Neural cell (in vitro differentiated cells): ENCODE measurements at regions not wholly inside any gene's neighbourhood (a gene's known extent, or its start where the extent isn't known, plus 50 kb on each side); places are given as distances from the start of the nearest gene placed in this dataset.

Source experiments
- H2AFZ ChIP-seq: fragments of 200-600, 300-800 bp; sonication (generic), shearing (Covaris generic); 2 replicates; pipeline ENCODE4 v1.6.0; 2014; ENCODE audit warnings: low read depth, mild to moderate bottlenecking, antibody characterized with exemption, low read length, moderate library complexity
- H3F3A ChIP-seq: fragments of 200-600 bp; shearing (Covaris generic); 2 replicates; pipeline ENCODE4 v1.6.1; 2016; ENCODE audit warnings: mild to moderate bottlenecking, moderate library complexity, mixed read lengths, antibody characterized with exemption, low read length; ENCODE audit not compliant: insufficient read depth, poor library complexity, severe bottlenecking
- H3K27ac ChIP-seq: fragments of 200-600, 300-800 bp; sonication (generic), shearing (Covaris generic); 2 replicates; pipeline ENCODE4 v1.5.1; 2014; ENCODE audit warnings: mild to moderate bottlenecking, low read length, moderate library complexity
- H3K27me3 ChIP-seq: fragments of 300-800, 200-600 bp; sonication (generic), shearing (Covaris generic); 2 replicates; pipeline ENCODE4 v1.6.0; 2014; ENCODE audit warnings: mild to moderate bottlenecking, low read depth, low read length, moderate library complexity; ENCODE audit not compliant: insufficient read depth
- H3K36me3 ChIP-seq: fragments of 300-800, 200-600 bp; sonication (generic), shearing (Covaris generic); 2 replicates; pipeline ENCODE4 v1.5.1; 2014; ENCODE audit warnings: mild to moderate bottlenecking, antibody characterized with exemption, low read length, moderate library complexity; ENCODE audit not compliant: insufficient read depth
- H3K4me2 ChIP-seq: fragments of 300-800, 200-600 bp; sonication (generic), shearing (Covaris generic); 2 replicates; pipeline ENCODE4 v1.6.0; 2014; ENCODE audit warnings: mild to moderate bottlenecking, low read length
- H3K4me3 ChIP-seq: fragments of 300-800, 200-600 bp; sonication (generic), shearing (Covaris generic); 2 replicates; pipeline ENCODE4 v1.5.1; 2014; ENCODE audit warnings: mild to moderate bottlenecking, low read length, moderate library complexity
- H3K79me2 ChIP-seq: fragments of 200-600 bp; shearing (Covaris generic); replicated peaks from 2 replicates; pipeline ENCODE4 v1.6.0; 2014; ENCODE audit warnings: mild to moderate bottlenecking, low read length, moderate library complexity; ENCODE audit not compliant: insufficient read depth
- H3K9ac ChIP-seq: fragments of 300-800, 200-600 bp; sonication (generic), shearing (Covaris generic); 2 replicates; pipeline ENCODE4 v1.6.1; 2016; ENCODE audit warnings: mild to moderate bottlenecking, low read length, mixed read lengths
- H3K9me2 ChIP-seq: fragments of 200-600 bp; shearing (Covaris generic); 2 replicates; pipeline ENCODE4 v1.6.1; 2016; ENCODE audit warnings: mild to moderate bottlenecking, low read length, mixed read lengths; ENCODE audit not compliant: insufficient read depth
- H3K9me3 ChIP-seq: fragments of 200-600, 300-800 bp; sonication (generic), shearing (Covaris generic); 2 replicates; pipeline ENCODE4 v1.6.1; 2016; ENCODE audit warnings: mild to moderate bottlenecking, mixed run types, low read length, moderate library complexity, mixed read lengths
- H4K20me1 ChIP-seq: fragments of 200-600 bp; shearing (Covaris generic); 2 replicates; pipeline ENCODE4 v1.6.1; 2016; ENCODE audit warnings: mild to moderate bottlenecking, mixed run types; ENCODE audit not compliant: insufficient read depth
- EP300 ChIP-seq: fragments of 450-650 bp; conservative IDR thresholded peaks from 2 replicates; pipeline ENCODE4 v1.6.1; 2014; ENCODE audit warnings: antibody characterized with exemption, mild to moderate bottlenecking, moderate library complexity; ENCODE audit not compliant: poor library complexity, severe bottlenecking
- EZH2 ChIP-seq: fragments of 200-600, 300-800 bp; shearing (Covaris generic), sonication (generic); IDR thresholded peaks from 2 replicates; pipeline ENCODE4 v1.6.1; 2014; ENCODE audit warnings: antibody characterized with exemption, low read length, borderline replicate concordance, mild to moderate bottlenecking; ENCODE audit not compliant: insufficient read depth, poor library complexity, severe bottlenecking
- MXI1 ChIP-seq: fragments of 450-650 bp; conservative IDR thresholded peaks from 2 replicates; pipeline ENCODE4 v1.6.1; 2014; ENCODE audit warnings: antibody characterized with exemption, mild to moderate bottlenecking; ENCODE audit not compliant: poor library complexity, severe bottlenecking
- POLR2AphosphoS5 ChIP-seq: IDR thresholded peaks from 2 replicates; pipeline ENCODE4 v1.6.1; 2012
- RAD21 ChIP-seq: fragments of 450-650 bp; conservative IDR thresholded peaks from 2 replicates; pipeline ENCODE4 v1.6.1; 2014; ENCODE audit warnings: antibody characterized with exemption, mild to moderate bottlenecking, moderate library complexity
- SMC3 ChIP-seq: fragments of 450-650 bp; conservative IDR thresholded peaks from 2 replicates; pipeline ENCODE4 v1.6.1; 2014; ENCODE audit warnings: antibody characterized with exemption, mild to moderate bottlenecking, moderate library complexity; ENCODE audit not compliant: poor library complexity
- TAF1 ChIP-seq: IDR thresholded peaks from 2 replicates; pipeline ENCODE4 v1.6.1; 2012; ENCODE audit warnings: low read depth
- TF ChIP-seq, protein P1 (sequence below): IDR thresholded peaks from 2 replicates; pipeline ENCODE4 v1.6.1; 2012; ENCODE audit warnings: borderline replicate concordance
- TF ChIP-seq, protein P2 (sequence below): fragments of 450-650 bp; IDR thresholded peaks from 2 replicates; pipeline ENCODE4 v1.5.1; 2014; ENCODE audit warnings: antibody characterized with exemption, mild to moderate bottlenecking, moderate library complexity; ENCODE audit not compliant: poor library complexity, severe bottlenecking

DNA sequence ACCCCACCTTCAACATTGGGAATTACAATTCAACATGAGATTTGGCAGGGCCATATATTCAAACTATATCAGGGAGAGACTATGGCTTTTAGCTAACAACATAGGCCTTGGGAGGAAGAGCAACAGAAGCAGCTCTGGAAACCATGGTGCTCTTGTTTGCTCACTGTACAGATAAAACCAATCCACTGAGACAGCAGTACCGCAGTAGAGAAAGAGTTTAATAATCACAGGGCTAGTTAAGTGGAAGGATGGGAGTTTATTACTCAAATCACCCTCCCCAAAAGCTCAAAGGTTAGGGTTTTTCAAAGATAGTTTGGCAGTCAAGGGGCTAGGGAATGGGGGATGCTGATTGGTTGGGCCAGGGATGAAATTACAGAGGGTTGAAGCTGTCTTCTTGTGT lies 52.7 kb upstream of the CRHR1 start:
- no peaks in the 10 kb centered on the region for H3K9me2 ChIP-seq
- no peaks in the 10 kb centered on the region for H3K27me3 ChIP-seq
- H3K79me2 ChIP-seq = no peaks in the 10 kb centered on the region
- no peak overlapping the region for H3K27ac ChIP-seq
- H3K9me3 ChIP-seq = no peaks in the 10 kb centered on the region
- no peaks in the 10 kb centered on the region for H3K36me3 ChIP-seq
- H3K9ac ChIP-seq = no peak overlapping the region
- TF ChIP-seq POLR2AphosphoS5 (no peak), EP300 (no peak), TAF1 (no peak), MXI1 (no peak), RAD21 (no peak), SMC3 (no peak)
- TF ChIP-seq, protein P1, sequence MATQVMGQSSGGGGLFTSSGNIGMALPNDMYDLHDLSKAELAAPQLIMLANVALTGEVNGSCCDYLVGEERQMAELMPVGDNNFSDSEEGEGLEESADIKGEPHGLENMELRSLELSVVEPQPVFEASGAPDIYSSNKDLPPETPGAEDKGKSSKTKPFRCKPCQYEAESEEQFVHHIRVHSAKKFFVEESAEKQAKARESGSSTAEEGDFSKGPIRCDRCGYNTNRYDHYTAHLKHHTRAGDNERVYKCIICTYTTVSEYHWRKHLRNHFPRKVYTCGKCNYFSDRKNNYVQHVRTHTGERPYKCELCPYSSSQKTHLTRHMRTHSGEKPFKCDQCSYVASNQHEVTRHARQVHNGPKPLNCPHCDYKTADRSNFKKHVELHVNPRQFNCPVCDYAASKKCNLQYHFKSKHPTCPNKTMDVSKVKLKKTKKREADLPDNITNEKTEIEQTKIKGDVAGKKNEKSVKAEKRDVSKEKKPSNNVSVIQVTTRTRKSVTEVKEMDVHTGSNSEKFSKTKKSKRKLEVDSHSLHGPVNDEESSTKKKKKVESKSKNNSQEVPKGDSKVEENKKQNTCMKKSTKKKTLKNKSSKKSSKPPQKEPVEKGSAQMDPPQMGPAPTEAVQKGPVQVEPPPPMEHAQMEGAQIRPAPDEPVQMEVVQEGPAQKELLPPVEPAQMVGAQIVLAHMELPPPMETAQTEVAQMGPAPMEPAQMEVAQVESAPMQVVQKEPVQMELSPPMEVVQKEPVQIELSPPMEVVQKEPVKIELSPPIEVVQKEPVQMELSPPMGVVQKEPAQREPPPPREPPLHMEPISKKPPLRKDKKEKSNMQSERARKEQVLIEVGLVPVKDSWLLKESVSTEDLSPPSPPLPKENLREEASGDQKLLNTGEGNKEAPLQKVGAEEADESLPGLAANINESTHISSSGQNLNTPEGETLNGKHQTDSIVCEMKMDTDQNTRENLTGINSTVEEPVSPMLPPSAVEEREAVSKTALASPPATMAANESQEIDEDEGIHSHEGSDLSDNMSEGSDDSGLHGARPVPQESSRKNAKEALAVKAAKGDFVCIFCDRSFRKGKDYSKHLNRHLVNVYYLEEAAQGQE = no peak
- TF ChIP-seq, protein P2, sequence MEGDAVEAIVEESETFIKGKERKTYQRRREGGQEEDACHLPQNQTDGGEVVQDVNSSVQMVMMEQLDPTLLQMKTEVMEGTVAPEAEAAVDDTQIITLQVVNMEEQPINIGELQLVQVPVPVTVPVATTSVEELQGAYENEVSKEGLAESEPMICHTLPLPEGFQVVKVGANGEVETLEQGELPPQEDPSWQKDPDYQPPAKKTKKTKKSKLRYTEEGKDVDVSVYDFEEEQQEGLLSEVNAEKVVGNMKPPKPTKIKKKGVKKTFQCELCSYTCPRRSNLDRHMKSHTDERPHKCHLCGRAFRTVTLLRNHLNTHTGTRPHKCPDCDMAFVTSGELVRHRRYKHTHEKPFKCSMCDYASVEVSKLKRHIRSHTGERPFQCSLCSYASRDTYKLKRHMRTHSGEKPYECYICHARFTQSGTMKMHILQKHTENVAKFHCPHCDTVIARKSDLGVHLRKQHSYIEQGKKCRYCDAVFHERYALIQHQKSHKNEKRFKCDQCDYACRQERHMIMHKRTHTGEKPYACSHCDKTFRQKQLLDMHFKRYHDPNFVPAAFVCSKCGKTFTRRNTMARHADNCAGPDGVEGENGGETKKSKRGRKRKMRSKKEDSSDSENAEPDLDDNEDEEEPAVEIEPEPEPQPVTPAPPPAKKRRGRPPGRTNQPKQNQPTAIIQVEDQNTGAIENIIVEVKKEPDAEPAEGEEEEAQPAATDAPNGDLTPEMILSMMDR = no peak
- no peak overlapping the region for H3K4me3 ChIP-seq
- H3K4me2 ChIP-seq = no peak overlapping the region
- H2AFZ ChIP-seq = no peak overlapping the region
- no peaks in the 10 kb centered on the region for H4K20me1 ChIP-seq
- H3F3A ChIP-seq = no peaks in the 10 kb centered on the region

DNA sequence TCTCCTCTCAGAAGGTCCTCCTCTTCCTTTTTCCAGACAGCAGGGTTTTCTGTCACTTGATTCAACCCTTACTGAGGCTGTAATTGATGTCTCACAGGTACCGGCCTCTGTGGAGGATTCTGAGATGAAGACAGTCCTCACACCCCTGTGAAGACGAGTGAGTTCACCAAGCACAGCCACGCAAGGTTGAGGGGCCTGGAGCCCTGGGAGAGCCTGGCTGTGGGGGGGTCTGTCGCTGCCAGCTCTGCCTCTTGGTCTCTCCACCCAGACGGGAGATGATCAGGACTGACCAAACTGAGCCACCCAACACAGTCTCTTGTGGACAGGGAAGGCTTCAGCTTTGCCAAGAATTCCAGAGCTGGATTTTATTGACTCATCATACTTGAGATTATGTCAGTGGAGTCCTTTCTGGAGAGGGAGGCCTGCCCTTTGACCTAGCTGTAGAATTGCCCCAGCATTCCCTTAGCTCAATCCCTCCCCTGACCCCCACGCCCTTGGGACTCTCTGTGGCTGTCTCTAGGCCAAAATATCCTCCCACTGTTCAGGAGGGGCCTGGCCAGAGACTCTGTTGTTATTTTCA lies 51.1 kb upstream of the CRHR1 start:
- H3K27me3 ChIP-seq = no peaks in the 10 kb centered on the region
- no peak overlapping the region for H3K4me2 ChIP-seq
- no peaks in the 10 kb centered on the region for H3F3A ChIP-seq
- H3K9me2 ChIP-seq = no peaks in the 10 kb centered on the region
- no peak overlapping the region for H2AFZ ChIP-seq
- H3K9ac ChIP-seq = no peak overlapping the region
- H3K9me3 ChIP-seq = no peaks in the 10 kb centered on the region
- no peak overlapping the region for H3K4me3 ChIP-seq
- TF ChIP-seq RAD21 = no peak
- TF ChIP-seq, protein P1 = no peak
- TF ChIP-seq EP300 = no peak
- no peak for TF ChIP-seq EZH2
- no peak for TF ChIP-seq SMC3
- no peak for TF ChIP-seq POLR2AphosphoS5
- TF ChIP-seq MXI1 = no peak
- no peak for TF ChIP-seq TAF1
- TF ChIP-seq, protein P2 = no peak
- H3K79me2 ChIP-seq = no peaks in the 10 kb centered on the region
- no peaks in the 10 kb centered on the region for H3K36me3 ChIP-seq
- H3K27ac ChIP-seq = no peak overlapping the region
- no peaks in the 10 kb centered on the region for H4K20me1 ChIP-seq
